GM21381 (cell line): ENCODE measurements at regions not wholly inside any gene's neighbourhood (a gene's known extent, or its start where the extent isn't known, plus 50 kb on each side); places are given as distances from the start of the nearest gene placed in this dataset.
"Not testable (repeated sequence)": the region's sequence is repeated elsewhere in the genome, so short reads cannot be mapped to it uniquely, and the experiment has no call there.

Source experiments
- ATAC-seq: cut with Tn5 transposase; IDR thresholded peaks from one replicate; pipeline ENCODE4 v1.9.1; 2021; ENCODE audit warnings: mild to moderate bottlenecking, moderate library complexity; ENCODE audit not compliant: unreplicated experiment

DNA sequence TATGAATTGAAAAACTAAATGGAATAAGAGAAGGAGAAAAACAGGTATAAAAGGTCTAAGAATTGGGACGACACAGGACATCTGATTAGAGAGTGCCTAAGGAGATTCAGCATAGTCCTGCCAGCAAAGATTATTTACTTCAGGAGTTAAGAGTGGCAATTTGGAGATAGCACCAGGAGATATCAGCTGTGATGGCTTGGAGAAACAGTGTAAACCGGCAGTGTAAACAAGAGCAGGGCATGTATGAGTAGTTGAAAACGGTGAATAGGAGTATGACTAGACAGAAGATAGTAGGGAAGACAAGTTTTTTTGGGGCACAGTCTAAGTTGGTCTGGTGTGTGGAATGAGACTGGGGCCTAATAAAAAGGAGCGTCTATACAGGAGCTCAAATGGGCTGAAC is 924.9 kb downstream of the QKI start:
- not testable (repeated sequence) for ATAC-seq

DNA sequence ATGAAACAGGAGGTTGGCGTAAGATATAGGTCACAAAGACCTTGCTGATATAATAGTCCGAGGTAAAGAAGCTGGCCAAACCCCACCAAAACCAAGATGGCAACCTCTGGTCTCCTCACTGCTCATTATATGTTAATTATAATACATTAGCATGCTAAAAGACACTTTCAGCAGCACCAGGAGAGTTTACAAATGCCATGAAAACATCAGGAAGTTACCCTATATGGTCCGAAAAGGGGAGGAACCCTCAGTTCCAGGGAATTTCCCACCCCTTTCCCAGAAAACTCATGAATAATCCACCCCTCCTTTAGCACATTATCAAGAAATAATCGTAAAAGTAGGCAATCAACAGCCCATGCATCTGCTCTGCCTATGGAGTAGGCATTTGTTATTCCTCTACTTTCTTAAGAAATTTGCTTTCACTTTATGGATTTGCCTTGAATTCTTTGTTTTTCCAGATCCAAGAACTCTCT is 923.4 kb downstream of the QKI start:
- ATAC-seq: no peak

DNA sequence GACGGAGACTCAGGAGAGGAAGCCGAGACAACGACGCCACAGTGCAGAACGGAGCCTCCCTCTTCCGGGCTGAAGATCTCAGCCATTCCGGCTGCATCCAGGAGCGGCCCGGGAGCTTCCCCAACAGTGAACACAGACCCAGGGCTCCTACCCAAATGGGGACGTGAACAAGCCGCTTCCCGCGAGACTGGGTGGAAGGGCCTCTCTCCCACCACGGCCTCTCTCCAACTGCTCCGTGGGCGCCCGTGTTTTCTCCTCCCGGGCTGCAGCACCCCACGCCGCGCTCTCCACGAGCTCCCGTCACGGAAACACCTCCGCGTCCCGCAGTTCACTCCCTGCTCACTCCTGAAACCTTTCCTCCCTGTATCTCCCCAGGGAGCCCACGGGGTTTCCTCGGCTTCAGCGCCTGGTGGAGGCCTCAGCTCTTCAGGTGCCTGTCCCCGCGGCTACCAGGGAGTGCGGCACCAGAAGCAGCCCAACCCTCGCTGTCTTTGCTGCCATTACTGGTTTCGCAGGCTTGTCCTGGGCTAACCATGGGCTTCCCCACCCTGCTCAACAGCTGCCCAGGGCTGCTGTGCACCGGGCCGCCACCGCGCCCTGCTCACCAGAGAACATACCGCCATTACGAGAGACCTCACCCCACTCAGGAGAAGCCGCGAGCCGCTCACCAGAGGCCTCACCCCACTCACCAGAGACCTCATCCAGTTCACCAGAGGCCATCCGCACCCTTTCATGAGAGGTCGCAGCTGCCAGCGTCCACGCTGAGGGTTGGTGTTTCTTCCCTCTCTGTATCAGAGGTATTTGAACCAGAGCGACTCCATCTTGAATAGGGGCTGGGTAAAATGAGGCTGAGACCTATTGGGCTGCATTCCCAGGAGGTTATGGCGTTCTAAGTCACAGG is 922.8 kb downstream of the QKI start:
- no peak for ATAC-seq

DNA sequence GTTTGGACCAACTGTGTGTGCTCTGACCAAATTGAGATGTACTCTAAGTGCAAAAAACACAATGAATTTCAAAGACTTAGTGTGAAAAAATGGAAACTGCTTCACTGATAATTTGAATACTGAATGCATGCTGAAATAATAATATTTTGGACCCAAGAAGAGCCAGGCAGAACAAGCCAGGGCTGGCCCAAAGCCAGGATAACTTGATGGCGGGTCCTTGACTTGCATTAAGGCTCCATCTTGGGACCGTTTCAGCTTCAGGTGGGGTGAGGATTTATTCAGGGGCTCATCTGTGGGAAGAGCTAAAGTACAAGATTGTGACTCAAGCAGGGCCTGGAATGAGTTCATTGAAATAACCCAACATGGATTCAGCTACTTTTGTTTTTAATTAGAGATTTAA is 921.9 kb downstream of the QKI start:
- ATAC-seq: no peak

DNA sequence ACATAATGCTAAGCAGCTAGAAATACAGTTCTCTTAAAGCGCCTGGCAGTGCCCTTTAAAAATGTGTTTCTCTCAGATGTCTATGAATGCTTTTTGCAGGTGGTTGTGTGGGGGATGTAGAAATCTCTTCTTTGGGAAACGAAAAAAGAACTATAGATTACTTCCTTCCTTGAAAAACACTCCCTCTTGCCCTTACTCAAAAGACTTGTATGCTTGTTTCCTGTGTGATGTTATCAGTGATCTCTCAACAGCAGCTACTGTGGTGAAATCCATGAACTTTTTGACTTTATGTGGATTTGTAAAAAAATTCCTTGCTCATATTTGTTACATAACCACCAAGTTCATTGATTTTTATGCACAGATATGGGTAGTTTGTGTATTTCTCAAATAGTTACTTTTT is 916.5 kb downstream of the QKI start:
- ATAC-seq: no peak

DNA sequence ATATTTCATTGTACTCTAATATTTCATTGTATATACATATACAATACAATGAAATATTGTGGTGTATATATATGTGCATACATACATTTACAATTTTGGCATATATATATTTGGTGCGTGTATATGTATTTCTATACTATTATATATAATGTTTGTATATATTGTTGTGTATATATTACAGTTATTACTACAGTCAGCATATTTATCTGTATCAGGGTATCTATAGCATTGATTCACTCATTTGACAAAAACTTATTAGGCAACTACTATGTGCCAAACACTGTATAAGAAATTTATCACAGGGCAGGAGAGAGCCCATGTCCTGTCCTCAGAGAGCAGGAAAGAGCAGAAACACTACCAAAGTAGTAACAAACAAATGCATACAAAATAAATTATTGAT is 910.6 kb downstream of the QKI start:
- ATAC-seq: no peak

DNA sequence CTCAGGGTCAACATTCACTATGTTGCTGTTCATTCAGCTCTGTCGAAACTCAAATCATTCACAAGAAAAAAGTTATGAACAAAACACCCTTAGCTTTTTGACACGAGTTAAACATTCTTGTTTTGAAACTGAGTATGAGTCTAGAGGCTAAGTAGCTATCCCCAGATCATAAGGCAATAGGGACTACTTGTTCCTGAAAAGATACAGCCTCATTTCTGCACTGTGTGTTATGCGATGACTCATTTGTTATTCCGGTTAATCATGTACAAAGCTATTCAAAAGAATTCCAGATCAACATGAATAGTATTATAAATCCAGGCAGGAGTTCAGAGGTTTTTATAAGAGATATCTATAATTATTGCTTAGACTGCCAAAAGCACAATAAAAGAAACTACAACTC is 908.0 kb downstream of the QKI start:
- no peak for ATAC-seq

DNA sequence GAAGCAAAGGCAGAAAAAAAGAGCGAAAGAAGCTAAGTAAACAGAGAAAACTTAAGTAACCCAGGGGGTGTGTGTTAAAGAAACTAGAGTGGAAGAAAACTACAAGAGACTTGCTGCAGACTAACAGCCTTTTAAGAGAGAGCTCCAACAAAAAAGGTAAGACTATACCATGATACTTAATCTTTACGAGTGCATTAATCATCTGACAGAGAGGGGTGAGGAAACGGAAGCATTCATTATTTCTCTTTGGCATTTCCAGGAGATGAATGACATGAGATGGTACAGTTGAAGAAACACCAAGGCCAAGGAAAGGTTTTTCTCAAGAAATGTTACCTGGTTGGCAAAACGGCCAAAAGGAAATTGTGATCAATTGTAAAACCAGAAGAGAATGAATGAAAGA is 906.8 kb downstream of the QKI start:
- ATAC-seq: no peak

DNA sequence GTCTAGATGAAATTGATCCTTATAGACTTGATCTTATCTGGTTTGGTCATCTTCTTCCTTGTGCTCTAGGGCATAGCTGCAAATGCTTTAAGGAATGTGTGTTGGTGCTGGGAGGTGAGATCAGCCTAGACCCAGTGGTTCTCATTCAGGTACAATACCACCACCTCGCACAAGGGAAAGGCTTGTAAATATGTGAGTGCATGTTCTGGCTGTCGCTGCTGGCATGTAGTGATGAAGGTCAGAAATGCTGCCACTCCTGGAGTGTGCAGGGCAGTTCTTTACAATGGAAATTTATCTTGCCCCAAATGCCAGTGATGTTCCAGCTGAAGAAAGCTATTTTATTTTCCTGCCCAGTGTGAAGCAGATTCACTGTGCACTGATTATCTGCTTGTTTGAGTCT is 900.9 kb downstream of the QKI start:
- no peak for ATAC-seq

DNA sequence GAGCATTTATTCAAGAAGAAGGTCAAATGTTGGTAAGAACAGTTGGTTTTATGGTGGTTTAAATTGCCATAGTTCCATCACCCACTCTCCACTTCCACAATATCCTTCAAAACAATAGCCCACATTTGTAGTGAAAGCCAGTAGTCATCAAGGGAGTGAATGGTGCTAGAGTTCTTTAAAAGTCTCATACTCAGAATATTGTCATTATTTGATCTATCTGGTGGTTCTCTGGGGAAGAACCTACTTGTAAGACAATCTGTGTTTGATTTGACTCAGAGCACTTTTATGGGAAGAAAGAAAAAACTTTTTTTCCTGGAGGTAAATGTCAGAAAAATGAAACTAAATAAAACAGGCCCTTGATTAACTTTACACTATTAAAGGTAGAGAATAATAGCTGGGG is 893.8 kb downstream of the QKI start:
- ATAC-seq: no peak

DNA sequence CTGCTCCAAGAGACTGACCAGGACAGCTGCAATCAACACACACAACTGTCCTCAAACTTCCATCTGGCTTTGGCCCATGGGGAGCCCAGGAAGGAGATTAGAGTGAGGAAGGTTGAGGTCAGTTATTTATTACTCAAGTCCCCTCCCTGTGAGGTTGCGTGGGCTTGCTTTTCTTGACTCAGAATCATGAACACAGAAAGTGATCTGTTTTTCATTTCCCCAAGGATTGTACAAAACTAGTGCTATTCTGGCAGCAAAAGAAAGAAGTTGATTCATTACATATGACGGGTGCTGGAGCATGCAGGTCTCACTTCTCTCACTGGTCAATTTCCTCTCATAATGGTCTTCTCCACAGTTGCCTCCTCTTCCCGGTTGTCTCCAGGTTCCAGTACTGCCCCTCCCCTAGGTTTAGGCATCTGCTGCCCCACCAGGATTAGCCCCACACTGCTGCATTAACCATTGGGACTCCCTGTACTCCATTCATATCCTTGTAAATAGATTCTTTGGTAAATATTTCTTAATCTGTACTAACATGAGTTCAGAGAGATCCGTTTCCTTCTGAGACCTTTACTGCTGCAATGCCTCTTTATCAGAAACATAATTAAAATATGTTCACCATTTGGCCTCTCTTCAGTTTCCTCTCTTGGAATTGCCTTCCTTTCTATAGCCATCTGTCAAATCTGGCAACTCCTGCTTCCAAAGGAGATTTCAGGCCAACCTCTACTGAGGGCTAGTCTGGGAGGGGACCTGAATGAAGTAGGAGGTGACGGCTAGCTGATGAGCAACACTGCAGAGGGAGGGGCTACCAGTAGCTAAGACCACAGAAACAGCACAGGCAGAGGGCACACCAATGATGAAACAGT is 888.8 kb downstream of the QKI start:
- no peak for ATAC-seq

DNA sequence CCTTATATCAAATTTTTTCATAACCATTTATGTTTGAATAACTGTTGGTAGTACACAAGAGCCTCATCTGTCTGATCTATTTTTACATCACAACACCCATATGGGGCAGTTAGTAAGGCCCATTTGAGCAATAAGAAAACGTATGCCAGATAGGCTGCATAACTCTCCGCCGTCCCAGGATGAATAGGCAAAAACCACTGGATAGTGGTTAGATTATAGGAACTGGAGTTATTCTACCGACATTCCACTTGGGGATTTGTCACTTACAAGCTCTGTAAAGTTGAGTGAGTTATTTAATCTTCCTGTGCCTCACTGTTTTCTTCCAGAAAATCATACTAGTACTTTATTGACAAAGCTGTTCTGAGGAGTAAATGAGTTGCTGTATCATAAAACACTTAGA is 881.9 kb downstream of the QKI start:
- no peak for ATAC-seq

DNA sequence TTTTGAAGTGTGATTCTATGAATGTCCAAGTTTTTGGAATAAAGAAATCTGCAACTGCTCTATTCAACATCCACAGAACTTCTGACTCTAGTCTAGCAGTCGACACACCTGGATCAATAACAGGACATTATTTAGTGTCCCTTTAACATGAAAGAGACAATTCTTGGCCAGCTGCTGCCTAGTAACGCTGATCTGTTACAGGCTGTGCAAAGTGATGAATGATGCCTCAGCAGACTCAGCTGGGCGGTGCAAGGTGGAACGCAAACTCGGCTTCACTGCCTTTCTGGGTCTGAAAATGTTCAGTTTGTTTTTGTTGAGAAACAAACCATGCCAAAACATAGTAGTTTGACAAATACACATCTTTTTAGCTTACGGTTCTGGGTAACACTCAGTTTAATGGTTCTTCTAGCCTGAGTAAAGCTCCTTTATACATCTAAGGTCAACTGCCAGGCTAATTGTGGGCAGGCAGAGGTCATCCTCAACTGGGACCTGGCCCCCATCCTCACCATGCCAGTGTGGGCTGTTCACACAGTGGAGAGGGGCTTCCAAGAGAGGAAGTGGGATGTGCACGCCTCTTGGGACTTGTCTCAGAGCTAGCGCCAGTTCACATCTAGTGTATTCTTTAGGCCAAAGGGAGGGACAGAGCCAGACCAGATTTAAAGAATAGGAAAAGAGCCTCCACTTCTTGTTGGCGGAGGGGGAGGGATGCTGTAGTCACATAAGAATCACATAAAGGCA is 879.7 kb downstream of the QKI start:
- no peak for ATAC-seq

DNA sequence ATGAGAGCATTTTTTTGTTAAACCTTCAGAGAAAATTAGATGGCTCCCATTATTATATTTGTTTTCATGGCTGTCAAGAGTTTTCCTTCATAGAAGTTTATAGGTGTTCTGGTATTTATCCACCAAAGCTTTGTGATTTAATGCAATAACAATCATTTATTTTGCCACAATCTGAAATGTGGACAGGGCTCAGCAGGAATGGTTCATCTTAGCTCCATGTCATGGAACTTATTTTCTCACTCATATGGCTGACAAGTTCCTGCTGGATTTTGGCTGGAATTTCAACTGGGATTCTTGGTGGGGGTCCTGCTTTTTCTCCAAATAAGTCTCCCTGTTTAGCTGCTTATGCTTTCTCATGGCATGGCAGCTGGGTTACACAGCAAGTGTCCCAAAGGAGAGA is 876.7 kb downstream of the QKI start:
- ATAC-seq: no peak

DNA sequence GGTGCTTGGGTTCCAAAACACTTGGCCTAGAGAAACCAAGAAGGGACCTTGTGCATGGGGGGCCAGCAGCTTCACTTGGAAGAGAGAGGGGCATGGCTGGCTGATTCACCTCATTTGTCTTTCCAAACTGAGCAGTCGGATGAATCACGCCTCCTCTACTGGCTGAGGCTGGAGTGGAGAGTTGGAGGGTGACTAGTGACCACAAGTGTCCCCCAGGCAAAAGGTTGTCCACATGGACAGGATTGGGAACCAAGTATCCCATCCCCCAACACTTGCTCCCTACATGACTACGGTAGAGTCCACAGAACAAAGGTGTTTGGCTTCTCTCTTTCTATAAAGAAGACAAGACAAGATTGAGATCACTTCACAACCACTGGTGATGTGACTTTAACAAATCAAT is 875.6 kb downstream of the QKI start:
- no peak for ATAC-seq

DNA sequence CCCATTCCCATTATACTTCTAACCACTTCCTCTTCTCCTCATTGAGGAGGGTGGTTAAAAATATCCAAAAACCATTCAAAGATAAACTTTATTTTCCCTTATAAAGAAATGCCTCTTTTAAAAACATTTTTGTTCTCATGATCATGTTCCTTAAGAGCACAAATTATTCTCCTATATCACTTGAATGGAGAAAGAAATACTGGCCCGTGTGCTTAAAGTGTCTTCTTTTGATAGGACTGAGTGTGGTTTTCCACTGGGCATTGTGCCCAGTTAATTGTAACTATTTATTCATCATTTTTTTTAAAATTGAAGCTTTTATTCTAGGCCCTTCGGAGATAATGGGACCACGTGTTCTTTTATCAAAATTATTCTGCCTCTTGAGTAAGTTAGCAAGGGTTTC is 871.5 kb downstream of the QKI start:
- no peak for ATAC-seq

DNA sequence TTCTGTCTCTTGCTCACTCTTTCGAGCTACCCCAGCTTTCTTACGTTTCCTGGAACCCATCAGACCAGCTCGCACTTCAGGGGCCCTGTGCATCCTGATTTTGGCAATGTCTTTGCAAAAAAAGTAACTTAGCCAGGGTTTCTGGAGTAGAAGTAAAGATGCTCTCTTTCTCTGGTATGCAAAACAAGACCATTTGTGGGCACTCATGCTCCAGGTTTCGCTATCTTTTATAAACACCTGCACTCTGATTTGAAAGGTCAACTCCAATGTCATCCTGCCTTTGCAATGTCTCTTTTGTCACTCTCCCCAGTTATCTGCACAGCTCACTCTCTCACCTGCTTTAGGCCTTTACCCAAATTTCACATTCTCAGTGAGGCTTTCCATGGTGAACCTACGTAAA is 869.1 kb downstream of the QKI start:
- ATAC-seq: no peak

DNA sequence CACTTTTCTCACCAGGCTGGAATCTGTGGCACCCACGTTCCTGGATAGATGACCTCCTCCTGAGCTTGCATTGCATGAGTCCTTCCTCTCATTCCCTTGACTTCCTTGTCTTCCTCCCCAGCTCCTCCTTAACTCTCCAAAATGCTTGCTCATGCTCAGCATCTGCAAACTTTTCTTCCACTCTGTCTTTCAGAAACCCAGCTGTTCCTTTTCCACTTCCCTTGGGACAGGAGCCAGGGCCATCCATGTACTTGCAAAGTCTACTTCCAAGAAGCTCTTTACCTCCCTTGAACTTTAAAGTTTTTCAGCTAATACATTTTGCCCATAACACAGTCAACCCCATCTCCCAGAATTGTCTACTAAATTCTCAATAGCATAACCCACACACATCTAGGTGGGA is 861.7 kb downstream of the QKI start:
- ATAC-seq: no peak

DNA sequence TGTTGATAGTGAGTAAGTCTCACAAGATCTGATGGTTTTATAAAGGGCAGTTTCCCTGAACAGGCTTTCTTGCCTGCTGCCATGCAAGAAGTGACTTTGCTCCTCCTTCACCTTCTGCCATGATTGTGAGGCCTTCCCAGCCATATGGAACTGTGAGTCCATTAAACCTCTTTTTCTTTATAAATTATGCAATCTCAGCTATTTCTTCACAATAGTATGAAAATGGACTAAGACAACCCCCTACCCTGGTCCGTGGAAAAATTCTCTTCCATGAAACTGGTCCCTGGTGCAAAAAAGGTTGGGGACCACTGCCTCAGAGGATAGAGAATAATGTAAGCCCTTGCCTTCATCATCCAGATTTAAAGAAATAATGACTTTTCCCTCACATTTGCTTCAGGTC is 861.3 kb downstream of the QKI start:
- no peak for ATAC-seq

DNA sequence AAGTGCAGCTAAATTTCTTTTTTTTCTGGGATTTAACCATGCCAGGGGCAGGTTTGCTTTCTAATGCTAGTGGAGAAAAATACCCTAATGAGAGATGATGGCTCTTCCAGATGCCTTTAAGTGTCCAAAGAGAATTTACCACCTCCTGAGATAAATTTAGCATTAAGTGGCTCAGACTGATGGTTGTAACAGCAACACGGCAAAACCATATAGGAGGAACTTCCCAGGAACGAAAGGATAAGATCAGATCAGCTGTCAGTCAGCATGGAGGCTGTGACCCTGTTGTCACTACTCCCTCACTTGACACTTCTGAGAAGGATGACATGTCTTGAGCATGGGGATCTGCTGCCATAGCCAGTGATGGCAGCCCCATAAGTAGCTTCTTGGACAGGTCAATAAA is 860.0 kb downstream of the QKI start:
- ATAC-seq: no peak

DNA sequence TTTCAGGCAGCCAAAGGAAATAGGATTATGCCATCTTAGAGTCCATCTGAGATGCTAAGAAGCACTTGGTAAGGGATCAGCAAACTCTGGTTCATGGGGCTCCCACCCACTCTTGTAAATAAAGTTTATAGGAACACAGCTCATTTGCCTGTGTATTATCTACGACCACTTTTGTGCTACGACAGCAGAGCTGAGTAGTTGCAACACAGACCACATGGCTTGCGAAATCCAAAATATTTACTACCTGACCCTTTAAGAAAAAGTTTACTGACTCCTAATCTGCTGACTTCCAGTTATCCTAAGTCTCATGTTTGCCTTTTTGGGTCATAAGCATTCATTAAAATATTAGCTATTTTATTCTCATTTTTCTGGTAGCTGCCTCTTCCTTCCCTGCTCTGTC is 859.0 kb downstream of the QKI start:
- no peak for ATAC-seq
